ENCODE measurements at regions not wholly inside any gene's neighbourhood (a gene's known extent, or its start where the extent isn't known, plus 50 kb on each side); places are given as distances from the start of the nearest gene placed in this dataset.

GRCh38 chr3:177519588-177519987 lies 322.3 kb upstream of the TBL1XR1 start:
- no peaks in the 10 kb centered on the region for H3K27me3 Mint-ChIP-seq
- ATAC-seq (ENCODE audit: low read depth) (no peak), DNase-seq (no peak)
- POLR2A ChIA-PET, result no interaction called here
- H3K9me3 Mint-ChIP-seq (ENCODE audit: insufficient read depth), result no peaks in the 10 kb centered on the region
- no peak overlapping the region for H2AFZ ChIP-seq (ENCODE audit: insufficient read depth, low read depth, low read length, poor library complexity, severe bottlenecking)
- H3K27ac ChIP-seq (ENCODE audit: low read length in 2 of 2), result no peak overlapping the region
- no peaks in the 10 kb centered on the region for H3K79me2 ChIP-seq (ENCODE audit: control insufficient read depth, insufficient read depth, low read length)
- H3K4me1 ChIP-seq (ENCODE audit: control insufficient read depth in 2 of 2, insufficient read depth in 2 of 2, low read length in 2 of 2), result no peaks in the 10 kb centered on the region
- no peak overlapping the region for H3K4me3 Mint-ChIP-seq
- H3K9ac ChIP-seq (ENCODE audit: low read length), result no peak overlapping the region
- intact Hi-C loops (cut with micrococcal nuclease), result no loop called here
- H3K27me3 ChIP-seq (replicated peaks in 1 of 4; ENCODE audit: control extremely low read depth in 1 of 4, control insufficient read depth in 3 of 4, insufficient read depth in 4 of 4, low read length in 3 of 4), result no peaks in the 10 kb centered on the region
- TF ChIP-seq EZH2 (IDR thresholded peaks at IDR 0.05; ENCODE audit: borderline replicate concordance, insufficient read depth, low read depth, low read length, poor library complexity, severe bottlenecking), result no peak
- TF ChIP-seq, protein P1, sequence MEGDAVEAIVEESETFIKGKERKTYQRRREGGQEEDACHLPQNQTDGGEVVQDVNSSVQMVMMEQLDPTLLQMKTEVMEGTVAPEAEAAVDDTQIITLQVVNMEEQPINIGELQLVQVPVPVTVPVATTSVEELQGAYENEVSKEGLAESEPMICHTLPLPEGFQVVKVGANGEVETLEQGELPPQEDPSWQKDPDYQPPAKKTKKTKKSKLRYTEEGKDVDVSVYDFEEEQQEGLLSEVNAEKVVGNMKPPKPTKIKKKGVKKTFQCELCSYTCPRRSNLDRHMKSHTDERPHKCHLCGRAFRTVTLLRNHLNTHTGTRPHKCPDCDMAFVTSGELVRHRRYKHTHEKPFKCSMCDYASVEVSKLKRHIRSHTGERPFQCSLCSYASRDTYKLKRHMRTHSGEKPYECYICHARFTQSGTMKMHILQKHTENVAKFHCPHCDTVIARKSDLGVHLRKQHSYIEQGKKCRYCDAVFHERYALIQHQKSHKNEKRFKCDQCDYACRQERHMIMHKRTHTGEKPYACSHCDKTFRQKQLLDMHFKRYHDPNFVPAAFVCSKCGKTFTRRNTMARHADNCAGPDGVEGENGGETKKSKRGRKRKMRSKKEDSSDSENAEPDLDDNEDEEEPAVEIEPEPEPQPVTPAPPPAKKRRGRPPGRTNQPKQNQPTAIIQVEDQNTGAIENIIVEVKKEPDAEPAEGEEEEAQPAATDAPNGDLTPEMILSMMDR (IDR thresholded peaks at IDR 0.05), result no peak
- CTCF ChIA-PET, result interaction anchor here (1.0 kb wide), 1 partner anchor 19 kb away, joined by 3 read pairs; no protein-coding TSS in a partner anchor
- no peak overlapping the region for H3K4me3 ChIP-seq (ENCODE audit: control extremely low read depth in 1 of 5, extremely low read depth in 1 of 5, insufficient read depth in 1 of 5, low read depth in 2 of 5, low read length in 4 of 5)
- no peaks in the 10 kb centered on the region for H3K36me3 ChIP-seq (replicated peaks in 1 of 2; ENCODE audit: control extremely low read depth in 1 of 2, control insufficient read depth in 1 of 2, extremely low read depth in 1 of 2, insufficient read depth in 2 of 2, low read length in 1 of 2)
- H3K27ac Mint-ChIP-seq, result no peak overlapping the region
- H4K20me1 ChIP-seq (ENCODE audit: control insufficient read depth, insufficient read depth, low read length, poor library complexity, severe bottlenecking), result no peaks in the 10 kb centered on the region
- no peaks in the 10 kb centered on the region for H3K9me3 ChIP-seq (ENCODE audit: control extremely low read depth in 1 of 3, control insufficient read depth in 2 of 3, insufficient read depth in 1 of 3, low read length in 2 of 3)
- no peak overlapping the region for H3K4me2 ChIP-seq (replicated peaks; ENCODE audit: low read depth, low read length, poor library complexity, severe bottlenecking)
- no peaks in the 10 kb centered on the region for H3K4me1 Mint-ChIP-seq
- WGBS (ENCODE audit: insufficient coverage), result 95% methylated on average over 12 of the region's 13 CpGs

DNA sequence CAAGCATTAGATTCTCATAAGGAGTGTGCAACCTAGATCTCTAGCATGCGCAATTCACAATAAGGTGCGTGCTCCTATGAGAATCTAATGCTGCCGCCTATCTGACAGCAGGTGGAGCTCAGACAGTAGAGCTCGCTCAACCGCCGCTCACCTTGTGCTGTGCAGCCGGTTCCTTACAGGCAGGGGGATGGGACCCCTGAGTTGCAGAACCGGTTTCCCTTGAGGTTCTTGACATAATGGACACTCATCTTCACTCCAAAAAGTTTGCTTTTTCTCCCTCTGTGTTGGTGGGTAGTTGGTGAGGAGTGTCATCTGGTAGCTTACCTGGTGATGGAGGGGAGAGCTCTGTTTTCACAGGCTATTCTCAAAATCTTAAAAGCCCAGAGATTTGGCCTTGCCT lies 324.0 kb upstream of the TBL1XR1 start:
- no peak overlapping the region for H2AFZ ChIP-seq (ENCODE audit: insufficient read depth, low read depth, low read length, poor library complexity, severe bottlenecking)
- 98% methylated on average over 7 of the region's 8 CpGs for whole genome bisulfite sequencing (ENCODE audit: insufficient coverage)
- intact Hi-C loops (cut with micrococcal nuclease), result no loop called here
- no peak overlapping the region for H3K4me3 ChIP-seq (ENCODE audit: control extremely low read depth in 1 of 5, extremely low read depth in 1 of 5, insufficient read depth in 1 of 5, low read depth in 2 of 5, low read length in 4 of 5)
- no peak overlapping the region for H3K4me3 Mint-ChIP-seq
- no peaks in the 10 kb centered on the region for H3K79me2 ChIP-seq (ENCODE audit: control insufficient read depth, insufficient read depth, low read length)
- no peaks in the 10 kb centered on the region for H3K27me3 Mint-ChIP-seq
- POLR2A ChIA-PET, result no interaction called here
- no peaks in the 10 kb centered on the region for H3K4me1 Mint-ChIP-seq
- H3K9me3 Mint-ChIP-seq (ENCODE audit: insufficient read depth), result no peaks in the 10 kb centered on the region
- H3K27me3 ChIP-seq (replicated peaks in 1 of 4; ENCODE audit: control extremely low read depth in 1 of 4, control insufficient read depth in 3 of 4, insufficient read depth in 4 of 4, low read length in 3 of 4), result no peaks in the 10 kb centered on the region
- H4K20me1 ChIP-seq (ENCODE audit: control insufficient read depth, insufficient read depth, low read length, poor library complexity, severe bottlenecking), result no peaks in the 10 kb centered on the region
- no peak overlapping the region for H3K9ac ChIP-seq (ENCODE audit: low read length)
- no peak overlapping the region for H3K4me2 ChIP-seq (replicated peaks; ENCODE audit: low read depth, low read length, poor library complexity, severe bottlenecking)
- no peaks in the 10 kb centered on the region for H3K9me3 ChIP-seq (ENCODE audit: control extremely low read depth in 1 of 3, control insufficient read depth in 2 of 3, insufficient read depth in 1 of 3, low read length in 2 of 3)
- H3K4me1 ChIP-seq (ENCODE audit: control insufficient read depth in 2 of 2, insufficient read depth in 2 of 2, low read length in 2 of 2), result no peaks in the 10 kb centered on the region
- CTCF ChIA-PET, result no interaction called here
- no peak for DNase-seq
- no peak for ATAC-seq (ENCODE audit: low read depth)
- H3K27ac Mint-ChIP-seq, result no peak overlapping the region
- TF ChIP-seq, protein P1 (IDR thresholded peaks at IDR 0.05), result no peak
- no peak for TF ChIP-seq EZH2 (IDR thresholded peaks at IDR 0.05; ENCODE audit: borderline replicate concordance, insufficient read depth, low read depth, low read length, poor library complexity, severe bottlenecking)
- H3K36me3 ChIP-seq (replicated peaks in 1 of 2; ENCODE audit: control extremely low read depth in 1 of 2, control insufficient read depth in 1 of 2, extremely low read depth in 1 of 2, insufficient read depth in 2 of 2, low read length in 1 of 2), result no peaks in the 10 kb centered on the region
- no peak overlapping the region for H3K27ac ChIP-seq (ENCODE audit: low read length in 2 of 2)
